HFF-Myc (cell line): ENCODE measurements at regions not wholly inside any gene's neighbourhood (a gene's known extent, or its start where the extent isn't known, plus 50 kb on each side); places are given as distances from the start of the nearest gene placed in this dataset.
A peak's percentile ranks its signal among the peaks of the same experiment; 100 is the strongest.

Source experiments
- DNase-seq: peaks from one replicate; pipeline ENCODE4 v3.0.0-alpha.2; 2011; ENCODE audit warnings: low read depth; ENCODE audit errors: extremely low read depth
- H3K4me3 ChIP-seq: replicated peaks from 2 replicates; pipeline ENCODE4 v1.5.1; 2011; ENCODE audit warnings: low read depth, mild to moderate bottlenecking, control low read depth, low read length
- CTCF ChIP-seq: IDR thresholded peaks from 2 replicates; pipeline ENCODE4 v1.5.1; 2012; ENCODE audit warnings: mild to moderate bottlenecking, low read depth, low read length, control low read depth; ENCODE audit errors: missing control alignments

GRCh38 chr3:5056111-5056391 lies 66.0 kb upstream of the ARL8B start:
- H3K4me3 ChIP-seq = no peak overlapping the region
- DNase-seq = no peak
- no peak for TF ChIP-seq CTCF

GRCh38 chr3:5057272-5057671 lies 64.8 kb upstream of the ARL8B start:
- TF ChIP-seq CTCF = no peak
- no peak overlapping the region for H3K4me3 ChIP-seq
- no peak for DNase-seq

GRCh38 chr3:5057857-5058324 lies 64.2 kb upstream of the ARL8B start:
- DNase-seq = peak; percentile 75
- H3K4me3 ChIP-seq = no peak overlapping the region
- peak; percentile 59 for TF ChIP-seq CTCF

- no peak for TF ChIP-seq CTCF
- no peak overlapping the region for H3K4me3 ChIP-seq
- peak; percentile 65 for DNase-seq
Observed at GRCh38 chr3:5058471-5058951, 63.6 kb upstream of the ARL8B start.

GRCh38 chr3:5059782-5060181 lies 62.3 kb upstream of the ARL8B start:
- no peak for DNase-seq
- TF ChIP-seq CTCF = no peak
- H3K4me3 ChIP-seq = no peak overlapping the region

- TF ChIP-seq CTCF = no peak
- H3K4me3 ChIP-seq = no peak overlapping the region
- DNase-seq = no peak
Observed at GRCh38 chr3:5061218-5061569, 60.9 kb upstream of the ARL8B start.

- H3K4me3 ChIP-seq = no peak overlapping the region
- DNase-seq = no peak
- no peak for TF ChIP-seq CTCF
Observed at GRCh38 chr3:5063724-5064123, 58.4 kb upstream of the ARL8B start.
